HG03565 (cell line): ENCODE measurements at regions not wholly inside any gene's neighbourhood (a gene's known extent, or its start where the extent isn't known, plus 50 kb on each side); places are given as distances from the start of the nearest gene placed in this dataset.
A peak's percentile ranks its signal among the peaks of the same experiment; 100 is the strongest.
"Not testable (repeated sequence)": the region's sequence is repeated elsewhere in the genome, so short reads cannot be mapped to it uniquely, and the experiment has no call there.

Experiments used
- ATAC-seq: cut with Tn5 transposase; IDR thresholded peaks from one replicate; pipeline ENCODE4 v1.9.1; 2021; ENCODE audit warnings: mild to moderate bottlenecking, moderate library complexity; ENCODE audit not compliant: unreplicated experiment

DNA sequence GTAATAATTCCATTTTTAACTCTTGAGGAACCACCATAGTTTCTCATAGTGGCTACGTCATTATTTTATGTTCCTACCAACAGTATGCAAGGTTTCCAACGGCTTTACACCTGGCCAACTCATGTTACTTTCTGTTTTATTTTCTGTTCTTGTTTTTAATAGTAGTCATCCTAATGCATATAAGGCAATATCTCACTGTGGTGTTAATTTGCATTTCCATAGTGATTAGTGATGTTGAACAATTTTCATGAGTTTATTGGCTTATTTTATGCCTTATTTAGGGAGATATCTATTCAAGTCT, 465.5 kb upstream of the KLF6 start:
- peak; percentile 60 for ATAC-seq

DNA sequence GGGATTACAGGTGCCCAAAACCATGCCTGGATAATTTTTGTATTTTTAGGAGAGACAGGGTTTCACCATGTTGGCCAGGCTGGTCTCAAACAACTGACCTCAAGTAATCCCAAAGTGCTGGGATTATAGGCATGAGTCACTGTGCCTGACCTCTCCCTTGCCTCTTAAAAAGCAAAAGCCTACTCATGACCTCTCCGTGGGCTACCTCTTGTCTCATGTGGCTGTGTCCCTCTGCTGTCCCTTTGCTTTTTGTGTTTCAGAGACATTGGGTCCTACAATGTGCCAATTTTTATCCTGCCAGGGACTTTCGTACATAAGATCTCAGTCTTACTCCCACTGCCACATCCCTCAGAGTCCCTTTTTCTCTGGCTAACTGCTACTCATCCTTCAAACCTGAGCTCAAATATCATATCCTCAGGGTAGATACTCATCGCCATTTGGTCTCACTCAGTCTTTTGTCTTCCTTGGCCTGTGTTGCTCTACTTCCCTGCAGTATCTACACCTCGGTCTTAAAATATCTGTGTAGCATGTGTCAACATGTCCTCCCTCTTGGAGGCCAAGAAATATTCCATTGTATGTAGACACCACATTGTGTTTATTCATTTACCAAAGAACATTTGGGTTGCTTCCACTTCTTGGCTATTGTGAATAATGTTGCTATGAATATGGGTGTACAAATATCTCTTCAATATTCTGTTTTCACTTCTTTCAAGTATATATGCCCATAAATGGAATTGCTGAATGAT, 465.0 kb upstream of the KLF6 start:
- ATAC-seq = no peak

DNA sequence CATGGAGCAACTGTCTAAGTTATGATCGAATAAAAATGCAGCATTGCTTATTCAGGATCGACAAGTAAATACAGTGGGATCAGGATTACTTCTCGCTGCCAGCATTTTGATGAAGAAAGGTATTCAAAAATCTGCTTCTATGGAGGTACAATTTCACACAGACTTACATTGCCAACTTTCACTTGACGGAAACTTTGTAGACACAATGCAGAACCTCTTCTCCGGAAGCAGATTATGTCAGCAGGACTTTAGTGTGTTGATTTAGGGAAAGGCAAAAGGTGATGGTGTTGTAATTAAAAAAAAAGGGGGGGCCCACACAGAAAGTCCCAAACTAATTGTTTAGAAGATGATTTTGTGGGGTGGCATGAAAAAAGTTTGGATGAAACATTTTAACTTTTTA, 462.4 kb upstream of the KLF6 start:
- no peak for ATAC-seq

DNA sequence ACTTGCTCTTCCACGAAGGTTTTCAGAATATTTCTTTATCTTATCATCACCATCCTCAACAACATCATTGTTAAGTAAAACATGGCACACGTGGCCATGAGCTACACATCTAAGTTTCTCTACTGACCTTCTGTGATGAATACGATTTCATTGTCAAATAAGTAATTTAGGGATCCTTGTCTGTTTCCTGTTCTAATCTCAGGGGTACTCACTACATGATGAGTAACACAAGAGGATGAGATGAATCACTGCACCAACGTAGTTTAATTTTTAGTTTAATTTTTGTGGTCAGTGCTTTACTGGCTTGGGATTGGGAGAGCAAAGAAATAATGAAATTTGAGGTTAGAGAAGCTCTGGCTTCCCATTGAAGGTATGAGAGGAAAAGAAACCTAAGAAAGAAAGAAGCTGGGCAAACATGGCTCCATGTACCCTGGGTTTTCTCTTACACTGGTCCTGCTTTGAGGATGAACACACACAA, 461.9 kb upstream of the KLF6 start:
- ATAC-seq = no peak

DNA sequence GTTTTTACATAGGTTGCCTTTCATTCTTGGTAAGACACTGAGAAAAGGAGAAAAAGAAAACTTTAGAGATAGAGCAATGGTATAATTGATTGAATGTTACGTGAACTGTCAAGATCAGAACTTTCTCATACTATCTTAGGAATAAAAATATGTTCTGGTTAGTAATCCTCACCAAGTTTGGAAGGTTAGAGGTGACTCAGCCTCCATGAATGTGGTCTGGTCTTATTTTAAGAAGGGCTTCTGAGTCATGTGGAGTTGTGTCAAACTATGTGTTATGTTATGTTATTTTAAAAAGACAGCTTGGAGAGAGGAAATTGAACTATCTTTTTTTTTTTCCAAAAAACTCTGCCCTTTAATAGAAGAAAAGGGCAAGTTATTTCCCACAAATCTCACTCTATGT, 458.6 kb upstream of the KLF6 start:
- no peak for ATAC-seq

DNA sequence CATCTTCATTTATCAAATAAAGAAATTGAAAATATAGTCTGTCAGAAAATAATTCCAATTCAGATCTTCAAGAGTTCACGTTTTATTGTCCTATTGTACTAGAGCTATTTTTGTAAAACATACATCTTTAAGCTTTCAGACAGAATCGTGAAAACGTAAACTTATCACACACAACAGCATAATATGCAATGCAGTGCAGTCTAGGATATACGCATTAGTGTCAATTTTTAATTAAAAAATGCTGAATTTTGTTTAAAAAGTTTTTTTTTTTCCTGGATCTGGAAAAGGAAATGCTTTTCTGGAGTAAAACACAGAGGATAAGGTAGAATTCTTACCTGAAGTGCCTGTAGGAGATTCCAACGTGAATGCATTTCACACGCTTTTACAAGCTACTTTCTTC, 458.2 kb upstream of the KLF6 start:
- no peak for ATAC-seq

DNA sequence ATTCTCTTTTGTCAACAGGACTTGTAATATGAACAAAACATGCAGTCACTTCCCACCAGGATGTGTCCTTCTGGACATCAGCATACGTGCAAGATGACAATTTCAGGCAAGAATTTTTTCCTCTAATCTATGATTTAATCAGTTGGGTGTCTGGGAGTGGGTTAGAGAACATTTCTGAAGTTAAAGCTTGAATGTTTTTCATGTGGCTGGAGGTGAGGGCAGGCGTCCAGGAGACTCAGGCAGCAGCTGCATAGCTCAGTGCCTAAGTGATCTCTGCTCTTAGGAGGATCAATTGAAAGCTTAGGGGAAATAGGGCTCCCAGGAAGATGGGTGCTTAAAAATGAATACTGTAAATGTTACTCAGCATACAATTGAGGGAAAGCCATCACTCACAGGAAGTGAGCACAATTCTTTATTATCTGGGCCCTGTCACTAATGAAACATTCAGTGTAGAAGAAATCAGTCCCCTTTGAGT, 457.6 kb upstream of the KLF6 start:
- no peak for ATAC-seq

DNA sequence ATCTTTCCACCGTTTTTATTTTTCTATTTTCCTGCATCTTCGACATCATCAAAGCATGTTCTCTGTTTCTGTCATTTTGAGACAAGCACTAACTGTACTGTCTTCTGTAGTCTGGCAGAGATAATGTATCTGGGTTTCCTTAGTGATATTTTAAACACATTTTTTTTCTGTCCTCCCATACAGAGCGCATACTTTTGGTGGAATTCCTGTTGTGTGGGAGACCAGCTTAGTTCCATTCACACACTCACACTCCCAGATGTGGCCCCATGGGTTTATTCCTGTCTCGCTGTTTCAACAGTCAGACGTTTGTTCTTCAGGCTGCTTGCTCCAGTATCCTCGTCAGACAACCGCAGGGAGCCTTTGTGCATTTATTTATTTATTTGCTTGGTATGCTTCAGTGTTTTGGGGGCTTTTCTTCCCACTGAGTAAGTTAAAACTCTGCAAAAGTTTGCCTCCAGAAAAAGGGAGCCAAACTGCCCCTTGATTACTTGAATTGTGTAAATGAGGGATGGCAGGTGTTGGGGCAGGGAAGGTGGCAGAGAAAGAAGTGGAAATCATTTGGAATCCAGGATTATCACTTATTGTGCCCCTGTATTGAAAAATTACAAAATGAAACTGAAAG, 456.8 kb upstream of the KLF6 start:
- no peak for ATAC-seq

DNA sequence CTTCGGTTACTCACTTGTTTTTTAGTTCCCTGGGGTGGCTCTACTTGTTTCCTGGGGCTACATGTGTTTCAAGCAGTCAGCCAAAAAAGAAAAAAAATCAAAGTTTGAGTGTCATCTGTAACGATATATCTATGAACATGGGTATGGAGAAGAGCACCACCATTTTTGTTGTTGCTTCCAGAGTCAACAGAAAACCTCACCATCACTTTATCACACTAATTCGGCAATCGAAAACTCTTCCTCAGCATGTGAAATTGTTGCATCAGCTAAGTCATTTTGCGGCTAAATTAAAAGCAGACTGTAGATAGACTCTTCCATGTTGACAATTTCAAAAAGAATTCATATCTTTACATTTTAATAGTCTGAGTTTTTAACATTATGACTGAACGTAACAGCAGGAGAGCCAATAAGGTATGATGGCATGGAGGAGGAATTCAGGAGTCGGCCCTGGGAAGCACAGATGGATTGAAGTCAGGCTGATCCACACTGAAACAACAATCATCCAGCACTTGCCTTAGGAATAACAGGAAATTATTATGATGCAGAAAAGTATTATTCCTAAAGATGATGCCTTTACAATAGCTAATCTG, 455.7 kb upstream of the KLF6 start:
- no peak for ATAC-seq

DNA sequence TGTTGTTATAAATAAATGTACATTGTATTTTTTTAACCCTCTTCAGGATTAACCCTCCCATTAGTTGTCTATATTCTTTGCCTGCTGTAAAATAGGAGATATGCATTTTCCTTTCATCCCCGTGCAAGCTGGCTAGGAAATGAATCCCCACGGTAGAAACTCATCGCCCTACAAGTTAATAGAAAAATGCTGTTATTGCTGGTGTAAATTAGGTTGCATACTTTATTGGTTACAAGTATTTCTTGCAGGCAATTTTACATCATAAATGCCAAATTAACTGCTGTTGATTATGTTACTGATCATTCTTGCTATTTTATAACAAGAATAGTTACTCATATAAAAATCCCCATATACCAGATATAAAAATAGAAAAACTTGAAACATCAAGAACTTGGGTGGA, 454.2 kb upstream of the KLF6 start:
- no peak for ATAC-seq

DNA sequence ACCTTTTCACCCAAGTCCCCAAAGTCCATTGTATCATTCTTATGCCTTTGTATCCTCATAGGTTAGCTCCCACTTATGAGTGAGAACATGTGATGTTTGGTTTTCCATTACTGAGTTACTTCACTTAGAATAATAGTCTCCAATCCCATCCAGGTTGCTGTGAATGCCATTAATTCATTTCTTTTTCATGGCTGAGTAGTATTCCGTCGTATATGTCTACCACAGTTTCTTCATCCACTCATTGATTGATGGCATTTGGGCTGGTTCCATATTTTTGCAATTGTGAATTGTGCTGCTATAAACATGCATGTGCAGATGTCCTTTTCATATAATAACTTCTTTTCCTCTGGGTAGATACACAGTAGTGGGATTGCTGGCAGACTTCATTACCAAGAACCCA, 451.9 kb upstream of the KLF6 start:
- ATAC-seq = not testable (repeated sequence)

DNA sequence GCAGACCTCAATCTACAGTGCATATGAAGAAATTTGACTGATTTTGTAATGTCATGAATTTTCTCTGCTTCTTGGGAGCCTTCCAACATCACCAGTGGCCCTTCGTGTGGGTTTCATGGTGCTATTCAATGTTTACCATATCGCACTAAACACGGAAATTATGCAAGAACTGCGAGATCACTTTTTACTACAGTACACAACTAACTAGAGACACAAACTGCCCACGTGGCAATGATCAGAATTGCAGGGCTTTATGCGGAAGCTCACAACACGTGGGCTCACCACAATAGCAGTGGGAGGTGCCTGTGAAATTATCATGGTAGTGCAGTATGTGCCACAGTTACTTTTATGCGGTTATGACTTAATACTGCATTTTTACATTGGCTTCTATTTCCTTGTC, 449.7 kb upstream of the KLF6 start:
- no peak for ATAC-seq

DNA sequence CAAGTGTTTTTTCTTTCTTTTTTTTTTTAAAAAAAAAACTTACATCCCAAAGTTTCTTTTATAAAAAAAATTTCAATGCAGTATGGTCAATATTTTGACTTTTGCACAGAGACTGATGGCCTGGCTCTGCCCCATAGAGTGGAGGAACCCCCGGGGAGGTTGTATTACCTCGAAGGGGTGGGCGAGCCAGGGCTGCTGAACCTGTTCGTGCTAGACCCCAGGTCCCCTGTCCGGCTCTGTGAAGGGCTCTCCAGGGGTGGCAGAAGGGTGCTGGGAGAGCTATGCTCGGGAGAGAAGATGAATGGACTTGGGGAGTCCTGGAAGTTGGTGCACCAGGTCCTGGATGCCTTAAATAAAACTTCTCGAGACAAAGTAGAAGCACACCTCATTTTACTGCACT, 446.4 kb upstream of the KLF6 start:
- ATAC-seq = no peak

DNA sequence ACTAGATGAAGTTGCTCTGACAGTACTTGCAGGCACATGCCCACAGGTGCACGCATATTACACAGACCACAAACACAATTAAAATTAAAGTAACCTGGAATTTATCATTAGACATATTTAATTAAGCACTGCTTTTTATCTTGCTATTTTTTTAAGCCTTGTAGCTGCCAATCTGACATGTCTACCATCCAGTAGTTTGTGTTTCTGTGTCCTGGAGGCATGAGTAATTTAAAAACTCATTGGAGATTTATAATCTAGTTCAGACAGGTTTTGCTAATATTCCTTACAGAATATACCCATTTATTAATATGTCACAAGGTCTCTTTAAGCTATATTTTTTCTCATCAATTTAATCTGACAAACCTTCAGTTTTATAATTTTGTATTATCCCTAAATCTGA, 445.0 kb upstream of the KLF6 start:
- ATAC-seq = no peak

DNA sequence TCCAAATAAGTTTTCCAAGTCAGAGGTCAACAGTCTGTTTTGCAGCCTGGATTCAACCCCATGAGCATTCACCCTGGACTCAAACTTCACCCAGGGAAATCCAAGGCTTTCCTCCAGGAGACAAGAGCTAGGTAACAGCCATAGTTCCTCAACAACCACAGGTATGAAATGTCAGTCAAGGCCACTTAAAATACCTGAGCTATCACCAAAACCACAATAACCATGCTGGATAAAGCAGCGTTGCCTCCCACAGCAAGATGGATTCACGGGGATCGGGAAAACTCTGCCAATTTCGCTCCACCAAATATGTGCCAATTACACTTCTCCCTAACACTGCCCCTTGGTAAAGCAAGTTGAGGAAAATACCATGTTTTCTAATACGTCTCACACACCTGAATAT, 444.1 kb upstream of the KLF6 start:
- no peak for ATAC-seq

DNA sequence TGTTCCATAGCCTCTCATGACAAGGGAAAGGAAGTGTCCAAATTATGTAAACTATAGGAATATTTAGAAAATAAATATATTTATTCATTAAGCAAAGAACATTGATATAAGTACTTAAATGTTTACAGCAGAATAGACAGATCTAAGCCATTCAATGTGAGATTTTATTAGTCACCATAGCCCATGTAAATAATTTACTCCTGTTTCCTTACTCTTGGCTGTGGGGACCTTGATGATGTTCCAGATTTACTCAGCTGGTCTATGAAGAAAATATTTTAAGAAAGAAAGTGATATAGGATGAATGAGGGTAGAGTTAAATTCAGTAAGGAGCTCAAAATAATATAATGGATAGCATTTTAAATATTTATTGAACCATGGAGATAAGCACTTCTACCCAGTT, 442.6 kb upstream of the KLF6 start:
- no peak for ATAC-seq

DNA sequence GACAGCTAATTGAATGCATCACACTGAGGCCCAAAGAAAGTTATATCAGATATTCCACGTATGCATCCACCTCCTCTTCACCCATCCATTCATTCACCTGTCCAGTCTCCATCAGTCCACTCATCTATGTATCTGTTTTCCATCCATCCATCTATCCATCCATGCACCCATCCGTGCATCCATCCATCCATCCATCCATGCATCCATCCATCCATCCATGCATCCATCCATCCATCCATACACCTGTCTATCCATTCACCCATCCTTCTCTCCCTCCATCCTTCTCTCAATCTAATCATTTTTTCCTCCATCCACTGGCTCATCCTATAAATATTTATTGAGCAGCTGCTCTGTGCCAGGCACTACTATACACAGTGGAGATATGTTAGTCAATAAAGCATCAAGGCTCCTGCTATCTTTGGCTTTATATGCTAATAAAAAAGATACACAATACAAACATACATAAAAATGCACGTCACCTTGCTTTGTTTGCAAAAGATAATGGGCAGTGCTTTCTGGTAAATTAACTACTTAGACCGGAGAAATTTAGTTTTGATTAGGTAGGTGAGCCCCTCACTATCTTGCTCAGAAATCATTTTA, 442.0 kb upstream of the KLF6 start:
- ATAC-seq = no peak

DNA sequence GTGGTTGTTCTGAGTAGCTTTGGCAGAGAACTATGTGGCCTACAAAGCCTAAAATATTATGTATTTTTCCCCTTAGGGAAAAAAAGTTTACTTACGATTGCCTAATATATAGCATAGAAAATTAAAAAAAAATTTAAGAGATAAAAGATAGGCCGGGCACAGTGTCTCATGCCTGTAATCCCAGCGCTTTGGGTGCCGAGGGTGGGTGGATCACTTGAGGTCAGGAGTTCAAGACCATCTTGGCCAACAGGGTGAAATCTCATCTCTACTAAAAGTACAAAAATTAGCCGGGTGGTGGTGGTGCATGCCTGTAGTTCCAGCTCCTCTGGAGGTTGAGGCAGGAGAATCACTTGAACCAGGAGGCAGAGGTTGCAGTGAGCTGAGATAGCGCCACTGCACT, 439.2 kb upstream of the KLF6 start:
- no peak for ATAC-seq

DNA sequence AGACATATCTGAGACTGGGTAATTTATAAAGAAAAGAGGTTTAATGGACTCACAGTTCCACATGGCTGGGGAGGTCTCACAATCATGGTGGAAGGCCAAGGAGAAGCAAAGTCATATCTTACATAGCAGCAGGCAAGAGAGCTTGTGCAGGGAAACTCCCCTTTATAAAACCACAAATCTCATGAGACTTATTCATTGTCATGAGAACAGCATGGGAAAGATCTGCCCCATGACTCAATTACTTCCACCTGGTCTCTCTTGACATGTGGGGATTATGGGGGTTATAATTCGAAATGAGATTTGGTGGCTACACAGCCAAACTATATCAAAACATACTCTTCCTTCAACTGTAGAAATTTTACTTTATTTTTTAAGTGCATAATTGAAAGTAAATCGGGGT, 436.3 kb upstream of the KLF6 start:
- not testable (repeated sequence) for ATAC-seq

DNA sequence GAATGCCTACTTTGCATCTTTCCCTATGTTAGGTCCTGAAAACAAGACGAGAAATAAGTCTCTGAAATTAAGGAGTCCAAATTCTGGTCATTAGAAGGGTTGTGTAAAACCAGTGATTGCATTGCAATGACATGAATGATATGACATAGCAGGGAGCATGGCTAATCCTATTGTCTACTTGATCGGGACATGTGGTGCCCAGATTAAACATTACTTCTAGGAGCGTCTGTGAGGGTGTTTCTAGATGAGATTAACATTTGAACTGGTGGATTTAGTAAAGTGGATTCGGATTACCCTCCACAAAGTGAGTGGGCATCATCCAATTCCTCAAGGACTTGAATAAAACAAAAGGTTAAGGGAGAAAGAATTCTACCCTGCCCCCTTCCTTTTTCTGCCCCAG, 434.9 kb upstream of the KLF6 start:
- ATAC-seq = no peak

DNA sequence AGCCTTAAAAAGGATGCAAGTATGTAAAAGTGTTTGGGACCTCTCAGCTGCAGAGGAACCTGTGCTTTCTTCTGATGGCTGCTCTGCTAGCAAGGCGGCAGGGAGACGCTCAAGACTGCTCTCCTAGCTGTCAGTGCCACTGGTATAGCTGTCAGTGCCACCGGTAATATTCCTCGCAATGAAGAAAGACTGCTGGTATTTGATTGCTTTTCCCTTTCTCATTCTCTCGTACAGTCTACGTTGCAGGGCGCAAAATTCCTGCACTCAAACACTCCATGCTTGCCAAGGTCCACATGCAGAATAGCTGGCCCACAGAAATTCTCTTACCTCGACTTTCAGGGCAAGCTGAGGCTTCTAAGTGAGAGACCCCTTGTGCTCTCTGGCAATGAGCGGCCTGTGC, 432.6 kb upstream of the KLF6 start:
- no peak for ATAC-seq

DNA sequence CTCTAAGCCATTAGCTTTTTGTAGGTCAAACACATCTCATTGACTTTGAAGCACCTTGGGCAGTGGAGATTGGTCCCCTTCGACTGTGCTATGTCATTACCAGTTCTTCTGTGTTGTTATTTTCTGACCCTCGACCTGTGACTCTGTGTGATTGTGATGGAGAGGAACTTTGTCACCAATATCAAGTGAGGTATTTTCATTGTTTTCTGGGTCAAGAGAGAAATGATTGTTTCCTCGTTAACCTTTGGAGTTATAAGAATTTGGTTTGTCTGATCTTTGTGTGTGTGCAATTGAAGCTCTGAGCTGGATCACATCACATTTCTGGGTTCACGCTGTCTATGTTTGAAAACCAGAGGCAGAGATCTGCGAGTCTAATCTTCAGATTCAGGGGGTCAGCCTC, 432.2 kb upstream of the KLF6 start:
- no peak for ATAC-seq
